ENCODE measurements at regions not wholly inside any gene's neighbourhood (a gene's known extent, or its start where the extent isn't known, plus 50 kb on each side); places are given as distances from the start of the nearest gene placed in this dataset.

GRCh38 chr10:3723766-3724165 lies 61.2 kb downstream of the KLF6 start:
- no peak for DNase-seq

GRCh38 chr10:3720228-3721019 lies 64.6 kb downstream of the KLF6 start:
- DNase-seq, result no peak

GRCh38 chr10:3719024-3719843 lies 65.8 kb downstream of the KLF6 start:
- no peak for DNase-seq

GRCh38 chr10:3716093-3716492 lies 68.9 kb downstream of the KLF6 start:
- DNase-seq, result no peak

- no peak for DNase-seq
Measured at GRCh38 chr10:3714967-3715366, 70.0 kb downstream of the KLF6 start.

- DNase-seq, result no peak
Measured at GRCh38 chr10:3714531-3714930, 70.5 kb downstream of the KLF6 start.

- no peak for DNase-seq
Measured at GRCh38 chr10:3712707-3713106, 72.3 kb downstream of the KLF6 start.

GRCh38 chr10:3711918-3712317 lies 73.1 kb downstream of the KLF6 start:
- no peak for DNase-seq

- no peak for DNase-seq
Measured at GRCh38 chr10:3710764-3711163, 74.2 kb downstream of the KLF6 start.

GRCh38 chr10:3709456-3710060 lies 75.5 kb downstream of the KLF6 start:
- DNase-seq, result no peak

- no peak for DNase-seq
Measured at GRCh38 chr10:3708852-3709251, 76.2 kb downstream of the KLF6 start.

- no peak for DNase-seq
Measured at GRCh38 chr10:3704565-3705325, 80.3 kb downstream of the KLF6 start.

- no peak for DNase-seq
Measured at GRCh38 chr10:3702569-3702968, 82.4 kb downstream of the KLF6 start.

- no peak for DNase-seq
Measured at GRCh38 chr10:3702056-3702546, 82.9 kb downstream of the KLF6 start.

- no peak for DNase-seq
Measured at GRCh38 chr10:3701491-3701890, 83.5 kb downstream of the KLF6 start.

GRCh38 chr10:3700531-3701076 lies 84.4 kb downstream of the KLF6 start:
- no peak for DNase-seq

GRCh38 chr10:3699916-3700315 lies 85.1 kb downstream of the KLF6 start:
- no peak for DNase-seq

GRCh38 chr10:3698312-3698711 lies 86.7 kb downstream of the KLF6 start:
- no peak for DNase-seq

- no peak for DNase-seq
Measured at GRCh38 chr10:3693698-3694080, 91.3 kb downstream of the KLF6 start.

GRCh38 chr10:3693022-3693697 lies 91.8 kb downstream of the KLF6 start:
- DNase-seq, result no peak

GRCh38 chr10:3692387-3692999 lies 92.5 kb downstream of the KLF6 start:
- no peak for DNase-seq

- no peak for DNase-seq
Measured at GRCh38 chr10:3691482-3691881, 93.5 kb downstream of the KLF6 start.
